ENCODE measurements at regions not wholly inside any gene's neighbourhood (a gene's known extent, or its start where the extent isn't known, plus 50 kb on each side); places are given as distances from the start of the nearest gene placed in this dataset.
"Not testable (repeated sequence)": the region's sequence is repeated elsewhere in the genome, so short reads cannot be mapped to it uniquely, and the experiment has no call there.

GRCh38 chr16:88168557-88168949 lies 214.2 kb upstream of the ZNF469 start:
- H3K9me3 Mint-ChIP-seq (ENCODE audit: unreplicated experiment) = peaks cover 13% of the 10 kb centered on the region
- peaks cover 30% of the 10 kb centered on the region for H3K27me3 Mint-ChIP-seq (ENCODE audit: low read depth, unreplicated experiment)
- H2AFZ ChIP-seq (ENCODE audit: low read depth, low read length); H3K27me3 ChIP-seq (ENCODE audit: insufficient read depth, low read length); H3K36me3 Mint-ChIP-seq (ENCODE audit: low read depth, unreplicated experiment); DNase-seq (ENCODE audit: low read depth); H3K79me2 ChIP-seq (ENCODE audit: insufficient read depth, low read length); H3K9me3 ChIP-seq (ENCODE audit: insufficient read depth, low read depth, low read length); H3K4me2 ChIP-seq (ENCODE audit: low read length); H3K9ac ChIP-seq (ENCODE audit: low read length); H4K20me1 ChIP-seq (ENCODE audit: insufficient read depth, low read length); H3K4me3 ChIP-seq (ENCODE audit: insufficient read depth, low read depth, low read length); H3K4me3 Mint-ChIP-seq (ENCODE audit: unreplicated experiment); H3K36me3 ChIP-seq (ENCODE audit: insufficient read depth, low read length); H3K4me1 Mint-ChIP-seq (ENCODE audit: low read depth, unreplicated experiment); H3K27ac Mint-ChIP-seq (ENCODE audit: unreplicated experiment); H3K27ac ChIP-seq (ENCODE audit: low read depth, low read length); H3K4me1 ChIP-seq (ENCODE audit: insufficient read depth, low read length); FAIRE-seq: not testable (repeated sequence)

- H3K4me3 Mint-ChIP-seq (ENCODE audit: unreplicated experiment); H3K36me3 ChIP-seq (ENCODE audit: insufficient read depth, low read length); H3K79me2 ChIP-seq (ENCODE audit: insufficient read depth, low read length); H4K20me1 ChIP-seq (ENCODE audit: insufficient read depth, low read length); H3K27ac ChIP-seq (ENCODE audit: low read depth, low read length); H3K9ac ChIP-seq (ENCODE audit: low read length); H3K4me1 Mint-ChIP-seq (ENCODE audit: low read depth, unreplicated experiment); H3K36me3 Mint-ChIP-seq (ENCODE audit: low read depth, unreplicated experiment); H3K27me3 ChIP-seq (ENCODE audit: insufficient read depth, low read length); DNase-seq (ENCODE audit: low read depth); H3K4me3 ChIP-seq (ENCODE audit: insufficient read depth, low read depth, low read length); H3K4me2 ChIP-seq (ENCODE audit: low read length); H2AFZ ChIP-seq (ENCODE audit: low read depth, low read length); H3K9me3 ChIP-seq (ENCODE audit: insufficient read depth, low read depth, low read length); FAIRE-seq; H3K4me1 ChIP-seq (ENCODE audit: insufficient read depth, low read length); H3K27ac Mint-ChIP-seq (ENCODE audit: unreplicated experiment): not testable (repeated sequence)
- H3K27me3 Mint-ChIP-seq (ENCODE audit: low read depth, unreplicated experiment) = peaks cover 28% of the 10 kb centered on the region
- peaks cover 12% of the 10 kb centered on the region for H3K9me3 Mint-ChIP-seq (ENCODE audit: unreplicated experiment)
Measured at GRCh38 chr16:88169136-88169830, 213.5 kb upstream of the ZNF469 start.

- H3K27ac Mint-ChIP-seq (ENCODE audit: unreplicated experiment); H4K20me1 ChIP-seq (ENCODE audit: insufficient read depth, low read length); H3K9ac ChIP-seq (ENCODE audit: low read length); H3K4me2 ChIP-seq (ENCODE audit: low read length); H3K4me1 ChIP-seq (ENCODE audit: insufficient read depth, low read length); H3K36me3 ChIP-seq (ENCODE audit: insufficient read depth, low read length); FAIRE-seq; H3K79me2 ChIP-seq (ENCODE audit: insufficient read depth, low read length); H3K36me3 Mint-ChIP-seq (ENCODE audit: low read depth, unreplicated experiment); H3K4me1 Mint-ChIP-seq (ENCODE audit: low read depth, unreplicated experiment); DNase-seq (ENCODE audit: low read depth); H3K4me3 ChIP-seq (ENCODE audit: insufficient read depth, low read depth, low read length); H3K9me3 ChIP-seq (ENCODE audit: insufficient read depth, low read depth, low read length); H2AFZ ChIP-seq (ENCODE audit: low read depth, low read length); H3K4me3 Mint-ChIP-seq (ENCODE audit: unreplicated experiment); H3K27me3 ChIP-seq (ENCODE audit: insufficient read depth, low read length); H3K27ac ChIP-seq (ENCODE audit: low read depth, low read length): not testable (repeated sequence)
- peaks cover 25% of the 10 kb centered on the region for H3K27me3 Mint-ChIP-seq (ENCODE audit: low read depth, unreplicated experiment)
- peaks cover 12% of the 10 kb centered on the region for H3K9me3 Mint-ChIP-seq (ENCODE audit: unreplicated experiment)
Measured at GRCh38 chr16:88169831-88170165, 213.0 kb upstream of the ZNF469 start.

- H3K4me3 Mint-ChIP-seq (ENCODE audit: unreplicated experiment) = no peak overlapping the region
- Histone ChIP-seq H3K36me3 (ENCODE audit: insufficient read depth, low read length) (no peaks in the 10 kb centered on the region), H4K20me1 (ENCODE audit: insufficient read depth, low read length) (no peaks in the 10 kb centered on the region), H3K4me1 (ENCODE audit: insufficient read depth, low read length) (no peaks in the 10 kb centered on the region), H3K9ac (ENCODE audit: low read length) (no peak overlapping the region), H3K27ac (ENCODE audit: low read depth, low read length) (no peak overlapping the region), H3K9me3 (ENCODE audit: insufficient read depth, low read depth, low read length) (no peaks in the 10 kb centered on the region), H3K4me3 (ENCODE audit: insufficient read depth, low read depth, low read length) (no peak overlapping the region), H2AFZ (ENCODE audit: low read depth, low read length) (no peak overlapping the region), H3K79me2 (ENCODE audit: insufficient read depth, low read length) (no peaks in the 10 kb centered on the region), H3K4me2 (ENCODE audit: low read length) (no peak overlapping the region), H3K27me3 (ENCODE audit: insufficient read depth, low read length) (no peaks in the 10 kb centered on the region)
- H3K27ac Mint-ChIP-seq (ENCODE audit: unreplicated experiment) = no peak overlapping the region
- TF ChIP-seq EZH2 (IDR thresholded peaks at IDR 0.05; ENCODE audit: insufficient read depth, low read length) = no peak
- no peak for TF ChIP-seq CTCF (IDR thresholded peaks at IDR 0.05; ENCODE audit: insufficient read depth, low read depth, low read length)
- H3K9me3 Mint-ChIP-seq (ENCODE audit: unreplicated experiment) = peaks cover 12% of the 10 kb centered on the region
- H3K27me3 Mint-ChIP-seq (ENCODE audit: low read depth, unreplicated experiment) = peaks cover 21% of the 10 kb centered on the region
- H3K4me1 Mint-ChIP-seq (ENCODE audit: low read depth, unreplicated experiment) = peaks cover 3% of the 10 kb centered on the region
- DNase-seq (ENCODE audit: low read depth) (no peak), FAIRE-seq (no peak)
- no peaks in the 10 kb centered on the region for H3K36me3 Mint-ChIP-seq (ENCODE audit: low read depth, unreplicated experiment)
Measured at GRCh38 chr16:88170528-88170991, 212.2 kb upstream of the ZNF469 start.

- H3K27ac ChIP-seq (ENCODE audit: low read depth, low read length); H4K20me1 ChIP-seq (ENCODE audit: insufficient read depth, low read length); H3K9me3 ChIP-seq (ENCODE audit: insufficient read depth, low read depth, low read length); H3K4me1 ChIP-seq (ENCODE audit: insufficient read depth, low read length); H3K27ac Mint-ChIP-seq (ENCODE audit: unreplicated experiment); H3K4me3 ChIP-seq (ENCODE audit: insufficient read depth, low read depth, low read length); DNase-seq (ENCODE audit: low read depth); H3K79me2 ChIP-seq (ENCODE audit: insufficient read depth, low read length); H3K4me1 Mint-ChIP-seq (ENCODE audit: low read depth, unreplicated experiment); H3K36me3 ChIP-seq (ENCODE audit: insufficient read depth, low read length); H3K9ac ChIP-seq (ENCODE audit: low read length); H3K4me2 ChIP-seq (ENCODE audit: low read length); H3K27me3 ChIP-seq (ENCODE audit: insufficient read depth, low read length); H2AFZ ChIP-seq (ENCODE audit: low read depth, low read length); H3K4me3 Mint-ChIP-seq (ENCODE audit: unreplicated experiment); FAIRE-seq; H3K36me3 Mint-ChIP-seq (ENCODE audit: low read depth, unreplicated experiment): not testable (repeated sequence)
- H3K27me3 Mint-ChIP-seq (ENCODE audit: low read depth, unreplicated experiment) = peaks cover 20% of the 10 kb centered on the region
- H3K9me3 Mint-ChIP-seq (ENCODE audit: unreplicated experiment) = peaks cover 12% of the 10 kb centered on the region
Measured at GRCh38 chr16:88171126-88171525, 211.6 kb upstream of the ZNF469 start.
